Esophagus squamous epithelium (tissue), 5 donors: ENCODE measurements at regions not wholly inside any gene's neighbourhood (a gene's known extent, or its start where the extent isn't known, plus 50 kb on each side); places are given as distances from the start of the nearest gene placed in this dataset.

Experiments used
- DNase-seq: peaks from one replicate; lab custom pipeline; 2025; lab: John Stamatoyannopoulos, UW
- H3K27ac ChIP-seq, 4 donors: fragments of 200-600 bp; sonication (generic); one replicate each; pipeline ENCODE4 v1.5.1; 2016 to 2019; ENCODE audit warnings: mild to moderate bottlenecking in 1 of 4
- H3K27me3 ChIP-seq, 4 donors: fragments of 200-600 bp; sonication (generic); 1 replicate in 3 of 4; 2 replicates in 1 of 4; pipeline versions ENCODE4 v1.5.1 to v1.6.0; 2017 to 2021; ENCODE audit warnings: antibody characterized with exemption in 1 of 4
- H3K36me3 ChIP-seq, 3 donors: fragments of 200-600 bp; sonication (generic); one replicate each; pipeline ENCODE4 v1.5.1; 2016 to 2019
- H3K4me1 ChIP-seq, 3 donors: fragments of 200-600 bp; sonication (generic); one replicate each; pipeline ENCODE4 v1.5.1; 2017 to 2019
- H3K4me3 ChIP-seq, 4 donors: fragments of 200-600 bp; sonication (generic); 1 replicate in 3 of 4; 2 replicates in 1 of 4; pipeline ENCODE4 v1.5.1; 2016 to 2019; ENCODE audit warnings: mild to moderate bottlenecking in 2 of 4, moderate library complexity in 1 of 4
- H3K9me3 ChIP-seq, 3 donors: fragments of 200-600 bp; sonication (generic); one replicate each; pipeline ENCODE4 v1.5.1; 2016 to 2019
- POLR2A ChIP-seq, 4 donors: fragments of 450-650 bp; IDR thresholded peaks; one replicate each; pipeline ENCODE4 v1.6.1; 2017; ENCODE audit warnings: antibody characterized with exemption in 4 of 4, mild to moderate bottlenecking in 4 of 4, moderate library complexity in 3 of 4
- WGBS, 2 donors: methylation state at CpG; one replicate each; pipeline ENCODE4 v1.1.5; 2018; 5-methylcytosine and 5-hydroxymethylcytosine counted together
- intact Hi-C: fragments of 100-400 bp; cut with DNase I; formaldehyde crosslinking; loops from one replicate; pipeline ENCODE4 v1.15.0; 2022
- TF ChIP-seq, protein P1 (sequence below), 6 experiments: fragments of 450-650 bp in 4 of 6; fragments of 200-600 bp in 2 of 6; sonication (generic) in 2 of 6; IDR thresholded peaks; one replicate each; pipeline ENCODE4 v1.5.1; 2016 to 2019; ENCODE audit warnings: antibody characterized with exemption in 6 of 6, mild to moderate bottlenecking in 4 of 6, moderate library complexity in 4 of 6
- donor health status: DM: yes; HTN: yes; CAD: no.

- Histone ChIP-seq H3K27me3 (no peaks in the 10 kb centered on the region), H3K27ac (no peak overlapping the region), H3K4me3 (no peak overlapping the region), H3K9me3 (no peaks in the 10 kb centered on the region), H3K4me1 (no peaks in the 10 kb centered on the region), H3K36me3 (peaks cover 0 to 12% (median 0%) of the 10 kb centered on the region in 3 donors)
- WGBS, 2 donors, result 69 to 76% methylated on average over 4 of the region's 4 CpGs
- intact Hi-C loops, result no loop called here
- no peak for TF ChIP-seq POLR2A (IDR thresholded peaks at IDR 0.05)
- TF ChIP-seq, protein P1, sequence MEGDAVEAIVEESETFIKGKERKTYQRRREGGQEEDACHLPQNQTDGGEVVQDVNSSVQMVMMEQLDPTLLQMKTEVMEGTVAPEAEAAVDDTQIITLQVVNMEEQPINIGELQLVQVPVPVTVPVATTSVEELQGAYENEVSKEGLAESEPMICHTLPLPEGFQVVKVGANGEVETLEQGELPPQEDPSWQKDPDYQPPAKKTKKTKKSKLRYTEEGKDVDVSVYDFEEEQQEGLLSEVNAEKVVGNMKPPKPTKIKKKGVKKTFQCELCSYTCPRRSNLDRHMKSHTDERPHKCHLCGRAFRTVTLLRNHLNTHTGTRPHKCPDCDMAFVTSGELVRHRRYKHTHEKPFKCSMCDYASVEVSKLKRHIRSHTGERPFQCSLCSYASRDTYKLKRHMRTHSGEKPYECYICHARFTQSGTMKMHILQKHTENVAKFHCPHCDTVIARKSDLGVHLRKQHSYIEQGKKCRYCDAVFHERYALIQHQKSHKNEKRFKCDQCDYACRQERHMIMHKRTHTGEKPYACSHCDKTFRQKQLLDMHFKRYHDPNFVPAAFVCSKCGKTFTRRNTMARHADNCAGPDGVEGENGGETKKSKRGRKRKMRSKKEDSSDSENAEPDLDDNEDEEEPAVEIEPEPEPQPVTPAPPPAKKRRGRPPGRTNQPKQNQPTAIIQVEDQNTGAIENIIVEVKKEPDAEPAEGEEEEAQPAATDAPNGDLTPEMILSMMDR (IDR thresholded peaks at IDR 0.05), result no peak
- no peak for DNase-seq
Observed at GRCh38 chr15:62816342-62817069, 226.0 kb upstream of the TPM1 start.

DNA sequence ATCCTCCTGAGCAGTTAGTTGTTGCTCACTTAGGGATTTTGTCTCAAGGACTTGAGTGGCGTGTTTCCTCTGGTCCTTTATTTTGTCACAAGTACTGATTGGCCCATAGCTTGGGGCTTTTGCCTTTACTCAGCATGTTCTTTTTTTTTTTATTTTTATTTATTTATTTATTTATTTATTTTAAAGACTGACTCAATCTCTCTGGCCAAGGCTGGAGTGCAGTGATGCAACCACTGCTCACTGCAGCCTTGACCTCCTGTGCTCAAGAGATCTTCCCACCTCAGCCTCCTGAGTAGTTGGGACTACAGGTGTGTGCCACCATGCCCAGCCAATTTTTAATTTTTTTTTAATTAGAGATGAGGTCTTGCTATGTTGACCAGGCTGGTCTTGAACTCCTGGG is 223.9 kb upstream of the TPM1 start:
- TF ChIP-seq, protein P1 (IDR thresholded peaks at IDR 0.05), result no peak
- TF ChIP-seq POLR2A (IDR thresholded peaks at IDR 0.05), result no peak
- no peak for DNase-seq
- H3K27ac ChIP-seq, result no peak overlapping the region
- intact Hi-C loops, result no loop called here
- H3K27me3 ChIP-seq, result no peaks in the 10 kb centered on the region
- WGBS, 2 donors, result 79 to 94% methylated on average over 1 of the region's 1 CpG
- peaks cover 0 to 12% (median 0%) of the 10 kb centered on the region in 3 donors for H3K36me3 ChIP-seq
- H3K9me3 ChIP-seq, result no peaks in the 10 kb centered on the region
- no peaks in the 10 kb centered on the region for H3K4me1 ChIP-seq
- no peak overlapping the region for H3K4me3 ChIP-seq

DNA sequence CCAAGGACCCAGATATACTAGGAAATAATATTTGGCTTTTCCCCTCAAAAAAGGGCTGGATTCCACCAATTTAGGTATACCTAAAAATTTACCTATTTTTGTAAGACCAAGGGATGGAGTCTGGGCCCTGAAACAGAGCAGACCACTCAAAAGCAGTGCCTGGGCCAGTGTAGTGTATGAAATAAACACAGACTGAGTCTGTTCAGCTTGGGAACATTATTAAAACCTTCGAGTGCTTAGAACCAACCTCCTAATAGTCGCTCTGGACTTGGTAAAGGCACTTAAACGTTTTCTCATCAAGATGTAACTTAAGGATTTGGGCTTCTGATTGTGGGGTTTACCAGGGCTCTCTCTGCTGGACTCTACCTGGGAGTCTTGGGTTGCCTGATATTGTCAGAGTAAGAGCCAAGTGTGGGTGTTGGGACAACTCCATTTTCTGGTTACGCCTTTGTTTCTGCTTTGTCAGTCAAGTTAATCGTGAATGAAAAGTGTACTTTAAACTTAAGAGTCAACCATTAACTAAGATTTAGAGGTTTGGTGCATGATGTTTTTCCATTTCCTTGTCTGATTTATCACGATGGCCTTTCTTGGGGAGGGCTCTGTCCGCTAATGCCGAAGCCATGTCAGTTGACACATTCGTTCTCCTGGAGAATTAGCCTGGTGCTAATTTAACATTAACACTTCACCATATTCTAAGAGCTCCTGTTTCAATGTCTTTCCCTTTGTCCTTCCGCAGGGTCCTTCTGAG is 221.0 kb upstream of the TPM1 start:
- Histone ChIP-seq H3K9me3 (no peaks in the 10 kb centered on the region), H3K27ac (no peak overlapping the region), H3K4me1 (no peaks in the 10 kb centered on the region), H3K36me3 (peaks cover 0 to 12% (median 0%) of the 10 kb centered on the region in 3 donors), H3K27me3 (no peaks in the 10 kb centered on the region), H3K4me3 (no peak overlapping the region)
- TF ChIP-seq, protein P1 (IDR thresholded peaks at IDR 0.05), result no peak
- TF ChIP-seq POLR2A (IDR thresholded peaks at IDR 0.05), result no peak
- intact Hi-C loops, result no loop called here
- WGBS, 2 donors, result 91% methylated on average over 10 of the region's 10 CpGs
- DNase-seq, result no peak

- DNase-seq, result no peak
- no peak overlapping the region for H3K4me3 ChIP-seq
- H3K36me3 ChIP-seq, result peaks cover 0 to 12% (median 0%) of the 10 kb centered on the region in 3 donors
- no peak overlapping the region for H3K27ac ChIP-seq
- 89 to 94% methylated on average over 2 to 4 of the region's 4 CpGs for WGBS, 2 donors
- no peaks in the 10 kb centered on the region for H3K4me1 ChIP-seq
- H3K27me3 ChIP-seq, result no peaks in the 10 kb centered on the region
- TF ChIP-seq, protein P1 (IDR thresholded peaks at IDR 0.05), result no peak
- no peak for TF ChIP-seq POLR2A (IDR thresholded peaks at IDR 0.05)
- intact Hi-C loops, result no loop called here
- no peaks in the 10 kb centered on the region for H3K9me3 ChIP-seq
Observed at GRCh38 chr15:62822228-62822627, 220.3 kb upstream of the TPM1 start.

GRCh38 chr15:62823561-62823960 is 219.0 kb upstream of the TPM1 start:
- no peaks in the 10 kb centered on the region for H3K9me3 ChIP-seq
- TF ChIP-seq POLR2A (IDR thresholded peaks at IDR 0.05), result no peak
- TF ChIP-seq, protein P1 (IDR thresholded peaks at IDR 0.05), result no peak
- no peaks in the 10 kb centered on the region for H3K4me1 ChIP-seq
- no peak overlapping the region for H3K4me3 ChIP-seq
- H3K27ac ChIP-seq, result no peak overlapping the region
- H3K36me3 ChIP-seq, result peaks cover 0 to 12% (median 0%) of the 10 kb centered on the region in 3 donors
- no peak for DNase-seq
- WGBS, 2 donors, result 82 to 84% methylated on average over 6 to 7 of the region's 8 CpGs
- intact Hi-C loops, result no loop called here
- no peaks in the 10 kb centered on the region for H3K27me3 ChIP-seq
